ENCODE measurements at regions not wholly inside any gene's neighbourhood (a gene's known extent, or its start where the extent isn't known, plus 50 kb on each side); places are given as distances from the start of the nearest gene placed in this dataset.

DNA sequence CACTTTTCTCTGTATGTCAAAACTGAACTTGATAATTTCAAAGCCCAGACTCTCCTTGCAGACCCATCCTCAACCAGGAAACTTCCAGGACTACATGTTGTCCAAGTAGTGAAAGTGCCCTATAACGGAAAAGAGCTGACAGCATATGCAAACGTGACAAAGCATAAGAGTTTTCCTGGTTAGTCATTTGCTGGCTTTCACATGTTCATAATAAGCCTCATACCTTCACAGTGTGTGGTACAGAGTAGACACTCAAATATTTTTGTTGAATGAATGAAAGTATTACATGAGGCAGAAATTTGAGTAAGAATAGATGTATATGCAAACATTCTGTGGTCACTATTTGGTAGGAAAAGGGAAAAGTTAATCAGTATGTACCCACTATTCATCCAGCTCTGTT lies 473.3 kb downstream of the MRPL39 start:
- DNase-seq = no peak

DNA sequence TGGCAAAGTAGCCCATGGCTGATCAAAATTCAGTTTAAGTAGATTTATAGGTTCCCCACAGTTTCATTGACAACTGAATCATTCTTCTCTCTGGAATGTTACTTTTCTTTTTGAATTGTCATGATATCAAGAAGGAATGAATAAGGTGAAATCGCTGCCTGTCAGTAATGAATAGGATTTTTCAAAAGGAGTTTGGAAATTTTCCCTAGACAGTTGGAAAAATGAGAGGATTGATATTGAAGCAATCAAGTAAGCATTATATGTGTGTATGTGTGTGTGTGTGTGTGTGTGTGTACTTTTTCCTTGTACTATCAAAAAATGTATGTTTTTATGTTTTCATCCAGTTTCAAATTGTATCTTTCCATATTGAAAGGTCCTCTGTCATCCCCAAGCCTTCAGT lies 479.5 kb downstream of the MRPL39 start:
- DNase-seq = no peak

DNA sequence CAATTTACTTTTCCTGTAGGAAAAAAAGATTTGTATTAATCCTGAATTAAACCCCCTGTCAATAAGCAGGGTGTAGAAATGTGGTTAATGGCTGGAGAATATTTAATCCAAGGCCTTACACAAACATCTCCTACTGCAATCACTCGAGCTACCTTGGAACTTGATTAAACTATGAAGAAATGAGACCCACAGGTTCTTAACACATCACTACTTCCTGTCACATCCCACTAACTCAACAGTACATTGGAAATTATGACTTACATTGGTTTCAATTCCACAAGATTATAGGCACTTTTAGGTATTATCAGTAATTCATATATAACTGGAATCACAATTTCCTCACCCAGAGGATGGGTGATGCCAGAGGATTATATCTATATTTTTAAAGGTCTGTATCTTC lies 480.3 kb downstream of the MRPL39 start:
- no peak for DNase-seq

DNA sequence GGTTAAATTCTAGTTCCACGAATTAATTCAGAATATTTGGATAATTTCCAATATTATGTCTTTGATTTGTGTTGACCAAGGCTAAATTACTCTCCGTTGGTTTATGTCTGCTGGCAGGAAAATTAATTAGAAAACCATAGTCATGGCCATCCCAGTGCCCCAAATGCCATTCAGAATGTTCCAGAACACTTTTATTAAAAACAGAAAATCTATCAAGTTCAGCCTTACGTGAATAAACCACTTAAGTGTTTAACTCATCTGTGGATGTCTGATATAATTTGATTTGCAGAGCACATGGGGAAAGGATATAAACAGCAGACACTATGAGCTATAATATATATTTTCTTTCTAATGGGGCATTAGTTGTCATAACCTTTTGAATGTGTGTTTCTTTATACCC lies 480.7 kb downstream of the MRPL39 start:
- no peak for DNase-seq

DNA sequence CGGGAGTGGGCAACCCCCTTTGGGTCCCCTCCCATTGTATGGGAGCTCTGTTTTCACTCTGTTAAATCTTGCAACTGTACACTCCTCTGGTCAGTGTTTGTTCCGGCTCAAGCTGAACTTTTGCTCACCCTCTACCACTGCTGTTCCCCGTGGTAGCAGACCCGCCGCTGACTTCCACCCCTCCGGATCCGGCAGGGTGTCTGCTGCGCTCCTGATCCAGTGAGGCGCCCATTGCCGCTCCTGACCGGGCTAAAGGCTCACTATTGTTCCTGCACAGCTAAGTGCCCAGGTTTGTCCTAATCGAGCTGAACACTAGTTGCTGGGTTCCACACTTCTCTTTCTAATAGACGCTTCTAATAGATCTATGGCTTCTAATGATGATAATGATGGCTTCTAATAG lies 488.6 kb downstream of the MRPL39 start:
- DNase-seq = no peak

DNA sequence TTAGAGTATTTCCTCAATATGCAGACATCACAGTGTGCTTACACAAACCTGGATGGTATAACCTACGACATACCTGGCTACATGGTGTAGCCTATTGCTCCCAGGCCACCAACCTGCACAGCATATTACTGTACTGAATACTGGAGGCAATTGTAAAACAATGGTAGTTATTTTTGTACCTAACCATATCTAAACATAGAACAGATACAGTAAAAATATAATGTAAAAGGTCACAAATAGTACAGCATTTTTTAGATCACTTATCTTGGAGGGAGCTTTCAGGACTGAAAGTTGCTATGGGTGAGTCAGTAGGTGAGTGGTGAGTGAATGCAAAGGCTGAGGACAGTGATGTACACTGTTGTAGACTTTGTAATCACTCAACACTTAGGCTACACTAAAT lies 492.3 kb downstream of the MRPL39 start:
- no peak for DNase-seq

DNA sequence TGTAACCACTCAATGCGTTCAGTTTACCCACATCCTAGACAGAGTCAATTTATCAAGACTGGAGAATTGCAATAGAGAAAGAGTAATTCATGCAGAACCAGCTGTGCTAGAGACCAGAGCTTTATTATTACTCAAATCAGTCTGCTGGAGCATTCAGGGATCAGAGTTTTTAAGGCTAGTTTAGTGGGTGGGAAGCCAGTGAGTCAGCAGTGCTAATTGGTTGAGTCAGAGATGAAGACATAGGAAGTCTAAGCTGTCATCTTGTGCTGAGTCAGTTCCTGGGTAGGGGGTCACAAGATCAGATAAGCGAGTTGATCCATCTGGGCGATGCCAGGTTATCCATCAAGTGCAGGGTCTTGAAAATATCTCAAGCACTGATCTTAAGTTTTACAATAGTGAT lies 499.6 kb downstream of the MRPL39 start:
- no peak for DNase-seq

DNA sequence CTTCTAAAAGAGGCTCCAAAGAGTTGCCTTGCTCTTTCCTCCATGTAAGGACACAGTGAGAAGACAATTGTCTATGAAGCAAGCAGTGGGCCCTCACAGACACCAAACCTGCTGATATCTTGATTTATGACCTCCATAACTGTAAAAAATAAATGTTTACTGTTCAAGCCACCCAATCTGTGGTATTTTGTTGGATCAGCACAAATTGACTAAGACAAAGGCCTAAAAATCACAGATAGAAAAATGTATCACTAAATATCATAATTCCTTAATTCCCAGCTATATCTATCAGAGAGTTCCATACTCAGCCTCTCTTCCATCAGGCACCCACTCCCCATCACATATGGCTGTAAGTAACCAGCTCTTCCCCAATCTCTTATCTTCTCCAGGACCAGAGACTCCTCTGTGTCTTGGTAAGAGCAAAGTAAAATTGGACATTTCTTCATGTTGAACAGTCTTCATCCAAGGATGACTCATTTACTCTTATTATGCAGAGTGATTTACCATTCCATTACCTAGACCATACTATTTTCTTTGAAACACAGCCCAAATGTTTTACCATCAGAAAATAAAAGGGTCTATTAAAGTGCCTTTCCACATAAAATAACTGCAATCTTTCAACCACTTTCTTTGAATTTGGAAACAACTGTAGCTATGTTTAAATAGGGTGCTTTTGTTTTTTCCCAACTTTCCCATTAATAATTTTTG lies 503.6 kb downstream of the MRPL39 start:
- DNase-seq = no peak

DNA sequence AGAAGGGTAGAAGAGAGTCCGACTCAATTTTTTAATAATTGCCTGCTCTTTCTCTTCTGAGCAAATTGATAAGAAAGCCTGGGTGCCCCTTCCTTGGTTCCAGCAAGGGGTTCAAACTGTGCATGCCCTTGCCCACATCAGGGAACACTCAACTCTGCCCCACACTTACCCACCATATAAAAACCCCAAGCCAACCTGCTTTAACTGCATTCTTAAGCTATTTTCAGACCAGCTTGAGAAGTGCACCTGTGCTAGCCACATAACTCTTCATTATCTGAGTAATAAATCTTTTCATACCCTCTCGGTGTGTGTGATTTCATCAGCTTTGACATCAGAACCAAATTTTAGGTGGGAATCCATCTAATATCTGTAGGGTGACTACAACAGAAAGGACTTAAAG lies 509.6 kb downstream of the MRPL39 start:
- DNase-seq = no peak

DNA sequence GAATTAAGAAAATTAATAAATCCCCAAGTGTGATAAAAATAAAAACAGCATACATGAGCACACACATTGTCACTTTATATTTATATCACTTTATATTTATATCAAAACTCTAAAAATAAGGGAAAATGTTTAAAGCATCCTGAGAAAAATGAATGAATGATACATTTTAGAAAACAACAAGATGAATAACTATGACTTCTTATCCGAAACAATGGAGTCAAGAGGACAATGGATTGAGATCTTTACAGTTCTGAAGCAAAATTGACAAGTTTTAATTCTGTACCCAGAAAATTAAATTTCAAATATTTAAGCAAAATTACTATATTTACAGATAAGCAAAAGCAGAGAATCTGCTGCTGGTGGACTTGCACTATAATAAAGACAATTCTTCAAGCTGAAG lies 512.6 kb downstream of the MRPL39 start:
- DNase-seq = no peak

DNA sequence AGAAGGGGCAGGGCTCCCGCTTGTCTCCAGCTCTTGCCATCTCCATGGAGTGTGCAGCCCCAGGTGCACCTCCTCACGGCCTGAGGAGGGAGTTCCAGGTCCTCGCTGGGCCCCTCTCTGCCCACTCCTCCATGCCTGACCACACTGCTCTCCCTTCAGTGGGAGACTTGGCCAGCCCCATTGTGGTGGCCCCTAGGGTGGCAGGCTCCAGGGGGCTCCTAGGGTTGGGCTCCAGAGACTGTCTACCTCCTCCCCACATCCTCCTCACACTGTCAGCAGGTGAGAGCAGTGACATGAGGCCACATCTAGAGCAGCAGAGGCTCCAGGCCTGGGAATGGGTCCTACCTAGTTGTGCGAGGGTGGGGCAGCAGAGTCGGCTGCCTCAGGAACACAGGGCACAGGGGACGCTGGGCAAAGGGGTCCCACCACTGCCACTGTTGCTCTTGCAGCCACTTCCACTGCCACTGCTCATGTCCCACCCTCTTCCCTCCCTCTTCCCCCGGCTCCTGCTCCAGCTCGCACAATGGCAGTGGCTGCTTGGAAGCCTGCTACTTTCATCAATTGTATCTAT lies 514.8 kb downstream of the MRPL39 start:
- DNase-seq = no peak

DNA sequence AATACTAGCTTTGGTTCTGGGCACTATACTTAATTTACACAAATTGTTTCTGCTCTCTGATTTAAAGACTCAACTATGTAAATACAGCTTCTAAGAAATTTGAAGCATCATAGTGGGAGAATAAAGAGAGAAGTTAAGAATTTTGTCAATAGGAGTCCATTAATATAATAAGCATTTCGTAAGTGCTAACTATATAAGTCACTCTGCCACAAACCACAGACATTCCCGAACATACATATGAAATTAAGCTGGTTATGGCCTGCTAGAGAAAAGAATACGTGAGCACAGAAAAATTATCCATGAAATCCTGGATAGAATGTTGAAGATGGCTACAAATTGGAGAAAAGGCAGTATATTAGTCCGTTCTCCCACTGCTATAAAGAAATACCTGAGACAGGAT lies 526.2 kb downstream of the MRPL39 start:
- no peak for DNase-seq

DNA sequence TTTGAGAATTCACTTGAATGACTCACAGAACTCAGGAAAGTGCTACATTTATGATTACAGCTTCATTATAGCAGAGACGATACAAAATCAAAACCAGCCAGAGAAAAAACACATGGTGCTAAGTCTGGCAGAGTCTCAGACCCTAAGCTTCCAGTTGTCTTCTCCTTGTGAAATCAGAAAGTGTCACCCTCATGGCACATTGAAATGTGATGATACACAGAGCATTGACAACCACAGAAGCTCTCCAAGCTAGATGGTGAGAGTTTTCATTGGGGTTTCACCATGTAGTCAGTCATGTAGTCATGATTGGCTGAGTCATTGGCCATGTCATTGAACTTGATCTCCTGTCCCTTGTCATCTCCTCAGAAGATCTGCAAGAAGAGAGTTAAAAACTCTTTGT lies 526.6 kb downstream of the MRPL39 start:
- DNase-seq = peak; percentile 1

DNA sequence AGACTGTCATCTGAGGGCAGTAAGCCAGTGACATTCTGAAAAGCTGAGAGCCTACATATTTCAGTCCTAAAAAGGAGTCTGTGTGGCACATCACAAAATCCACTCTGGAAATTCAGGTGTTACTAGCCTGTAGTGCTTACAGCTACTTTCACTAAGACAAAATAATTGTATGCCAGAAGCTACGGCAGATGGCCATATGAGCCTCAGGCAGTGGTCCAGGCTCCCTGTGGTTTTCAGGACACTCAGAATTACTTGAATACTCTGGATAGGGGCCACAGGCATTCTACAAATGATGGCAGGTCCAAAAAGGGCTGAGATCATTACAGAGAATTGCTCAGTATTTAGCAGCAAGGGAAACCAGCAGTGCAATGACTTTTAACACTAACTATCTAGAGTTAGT lies 527.1 kb downstream of the MRPL39 start:
- DNase-seq = no peak

DNA sequence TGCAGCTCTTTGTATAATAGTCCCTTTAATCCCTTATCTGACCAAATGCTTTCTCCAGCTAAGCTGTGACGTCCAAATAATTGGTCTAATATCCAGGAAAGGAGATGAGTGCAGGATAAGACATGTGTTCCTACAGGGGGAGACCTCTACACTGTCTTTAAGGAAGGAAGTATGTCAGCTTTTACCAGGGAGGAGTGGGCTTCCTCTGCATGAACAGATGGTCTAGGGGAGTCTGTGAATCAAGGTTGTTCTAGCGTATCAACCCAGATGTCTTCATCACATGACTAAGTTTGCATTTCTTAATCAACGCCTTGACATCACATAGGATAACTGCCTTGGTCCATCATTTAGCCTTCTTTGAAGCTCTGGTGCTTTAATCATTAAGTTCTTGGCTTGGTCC lies 528.2 kb downstream of the MRPL39 start:
- DNase-seq = no peak

DNA sequence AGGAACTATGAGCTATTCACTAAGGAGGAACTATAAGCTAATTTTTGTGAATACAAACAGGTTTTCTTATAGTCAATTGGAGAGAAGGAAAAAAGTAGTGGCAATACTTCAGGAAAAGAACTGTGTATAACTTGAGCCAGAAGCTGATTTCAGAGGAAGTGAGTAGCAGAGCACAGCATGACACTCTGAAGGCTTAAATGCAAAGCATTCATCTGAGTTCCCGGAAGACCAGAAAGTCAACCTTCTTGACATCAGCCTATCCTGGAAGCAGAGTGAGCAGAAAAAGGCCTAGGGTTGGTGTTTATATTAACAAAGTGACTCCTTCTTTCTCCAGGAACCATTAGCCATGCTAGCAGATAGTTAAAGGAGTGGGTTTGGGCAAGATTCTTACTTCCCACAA lies 545.2 kb downstream of the MRPL39 start:
- DNase-seq = no peak

DNA sequence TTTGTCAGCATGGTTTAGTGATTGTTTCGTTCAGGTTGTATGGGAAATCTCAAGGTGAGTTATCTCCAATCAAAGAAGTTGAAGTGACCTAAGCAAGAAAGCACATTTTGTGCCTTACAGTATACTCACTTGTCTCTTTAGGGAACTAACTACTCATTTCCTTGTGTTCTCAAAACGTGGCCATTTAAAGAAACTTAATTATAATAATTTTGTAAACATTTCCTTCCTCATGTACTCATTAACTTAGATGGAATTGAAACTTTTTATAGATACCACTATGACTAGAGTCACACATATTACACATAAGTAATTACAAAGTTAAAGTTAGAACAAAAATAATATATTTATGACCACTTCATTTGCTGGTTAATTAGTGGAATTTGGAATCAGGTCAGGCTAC lies 552.6 kb downstream of the MRPL39 start:
- DNase-seq = no peak

DNA sequence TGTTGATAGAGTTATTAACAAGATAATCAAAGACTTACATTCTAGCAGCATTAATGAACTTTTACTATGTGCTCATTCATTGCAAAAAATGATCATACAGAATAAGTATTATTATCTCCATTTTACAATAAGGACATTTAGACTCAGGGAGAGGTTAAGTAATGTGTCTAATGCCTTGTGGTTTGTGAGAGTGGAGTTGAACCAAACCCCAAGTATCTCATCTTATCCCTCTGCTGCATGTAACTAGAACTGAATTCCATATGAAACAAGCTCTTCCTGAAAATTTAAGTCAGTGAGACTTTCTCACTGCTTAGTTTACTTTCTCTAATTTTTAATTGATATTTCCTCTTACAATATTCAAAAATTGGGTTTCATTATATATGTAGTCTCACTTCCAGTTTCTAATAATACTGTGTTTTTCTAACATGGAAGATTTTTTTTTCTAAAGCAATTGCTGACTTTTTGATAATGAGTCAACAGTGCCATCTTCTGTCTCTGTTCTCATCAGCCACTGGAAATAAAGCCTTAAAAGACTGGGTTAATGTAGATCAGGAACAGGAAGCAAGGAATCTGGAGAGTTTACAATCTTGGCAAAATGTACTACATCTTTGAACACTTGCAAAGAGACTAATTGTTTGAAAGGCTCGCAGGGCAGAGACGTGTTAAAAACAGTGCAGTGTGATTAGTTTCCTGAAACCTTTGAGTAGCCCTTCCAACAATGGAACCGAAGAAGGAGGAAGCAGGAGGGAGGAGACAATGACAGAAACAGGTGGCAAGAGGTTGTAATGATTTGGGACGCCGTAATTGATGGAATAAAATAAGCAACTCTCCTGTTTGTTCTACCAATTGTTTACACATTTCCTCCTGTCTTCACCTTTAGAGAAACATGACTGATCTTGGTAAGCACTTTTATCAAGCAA lies 567.6 kb downstream of the MRPL39 start:
- no peak for DNase-seq

DNA sequence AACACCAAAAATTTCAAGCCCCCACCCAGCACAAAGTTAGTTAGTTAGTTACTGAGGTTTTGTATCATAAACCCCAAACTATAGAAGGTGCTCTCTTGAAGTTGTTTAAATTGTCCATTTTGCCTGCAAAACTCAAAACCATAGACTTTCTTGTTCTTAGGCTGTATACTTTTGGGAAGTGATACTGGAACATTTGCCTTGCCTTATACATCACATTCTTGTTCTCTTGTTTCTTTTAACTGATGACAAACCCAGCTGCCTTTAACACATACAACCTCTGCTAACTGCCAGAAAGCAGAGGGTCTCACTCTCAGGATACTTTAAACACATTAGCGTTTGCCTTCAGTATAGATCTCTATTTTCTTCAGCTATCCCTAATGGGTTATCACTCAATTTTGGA lies 570.5 kb downstream of the MRPL39 start:
- DNase-seq = no peak

DNA sequence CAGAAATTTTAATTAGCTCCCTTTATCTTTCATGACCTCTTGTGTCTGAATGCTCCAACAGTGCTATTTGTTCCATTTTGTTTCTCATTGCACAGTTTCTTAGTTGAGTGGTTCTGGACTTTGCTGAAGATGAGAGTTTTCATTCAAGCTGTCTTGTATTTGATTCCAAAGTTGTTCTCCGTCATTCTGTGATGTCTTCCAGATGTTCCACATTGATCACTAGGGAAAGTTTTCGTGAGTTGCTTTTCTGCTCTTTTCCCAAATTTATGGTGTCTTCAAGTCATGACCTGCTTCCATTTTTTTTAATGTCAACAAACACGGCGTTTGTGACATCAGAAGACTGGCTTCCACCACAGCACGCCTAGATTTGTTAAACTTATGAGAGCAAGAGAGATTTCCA lies 575.5 kb downstream of the MRPL39 start:
- no peak for DNase-seq

DNA sequence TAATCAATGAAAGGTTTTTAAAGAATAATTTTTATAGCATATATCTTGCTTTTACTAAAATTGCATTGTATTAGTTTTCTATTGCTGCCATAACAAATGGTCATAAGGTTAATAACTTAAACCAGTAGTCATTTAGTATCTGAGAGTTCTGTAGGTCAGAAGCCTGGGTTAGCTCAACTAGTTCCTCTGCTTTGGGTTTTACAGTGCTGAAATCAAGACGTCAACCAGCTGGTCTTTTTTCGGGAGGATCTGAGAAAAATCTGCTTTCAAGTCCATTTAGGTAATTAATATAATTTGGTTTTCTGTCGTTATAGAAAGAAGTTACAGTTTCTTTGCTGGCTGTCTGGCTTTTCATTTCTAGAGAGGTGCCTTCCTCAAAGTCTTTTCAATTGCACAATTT lies 577.7 kb downstream of the MRPL39 start:
- DNase-seq = no peak

DNA sequence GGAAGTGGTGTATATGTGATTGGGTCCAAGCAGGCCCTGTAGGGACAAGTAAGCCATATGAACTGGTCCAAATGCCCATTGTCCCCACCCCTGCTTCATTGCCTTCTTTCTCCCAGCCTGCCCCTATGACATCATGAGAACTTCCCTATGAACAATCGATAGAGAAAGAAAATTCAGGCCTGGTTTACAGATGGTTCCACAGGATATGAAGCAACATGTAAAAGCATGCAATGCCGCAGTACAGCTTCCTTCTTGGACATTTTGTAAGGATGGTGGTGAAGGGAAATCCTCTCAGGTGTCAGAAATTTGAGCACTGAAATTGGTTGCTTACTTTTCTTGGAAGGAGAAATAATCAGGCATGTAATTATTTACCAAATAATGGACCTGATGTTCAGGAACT lies 581.7 kb downstream of the MRPL39 start:
- DNase-seq = no peak

DNA sequence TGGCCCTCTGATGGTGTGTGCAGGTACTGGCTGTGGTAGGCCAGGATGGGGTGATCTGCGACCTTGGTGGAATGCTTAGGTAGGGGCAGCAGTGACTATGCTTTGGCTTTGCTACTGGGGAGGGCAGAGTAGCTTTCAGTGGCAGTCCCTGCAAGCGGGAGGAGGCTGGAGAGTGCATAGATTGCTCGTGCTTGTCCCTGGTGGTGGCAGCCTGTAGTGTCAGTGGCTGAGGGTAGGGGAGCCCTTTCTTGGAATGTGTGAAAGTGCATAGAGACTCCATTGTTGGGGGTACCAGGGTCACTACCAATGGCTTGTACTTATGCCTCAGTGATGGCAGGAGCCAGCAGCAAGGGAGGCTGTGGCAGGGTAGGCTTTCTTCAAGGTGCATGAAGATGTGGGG lies 582.6 kb downstream of the MRPL39 start:
- DNase-seq = no peak

DNA sequence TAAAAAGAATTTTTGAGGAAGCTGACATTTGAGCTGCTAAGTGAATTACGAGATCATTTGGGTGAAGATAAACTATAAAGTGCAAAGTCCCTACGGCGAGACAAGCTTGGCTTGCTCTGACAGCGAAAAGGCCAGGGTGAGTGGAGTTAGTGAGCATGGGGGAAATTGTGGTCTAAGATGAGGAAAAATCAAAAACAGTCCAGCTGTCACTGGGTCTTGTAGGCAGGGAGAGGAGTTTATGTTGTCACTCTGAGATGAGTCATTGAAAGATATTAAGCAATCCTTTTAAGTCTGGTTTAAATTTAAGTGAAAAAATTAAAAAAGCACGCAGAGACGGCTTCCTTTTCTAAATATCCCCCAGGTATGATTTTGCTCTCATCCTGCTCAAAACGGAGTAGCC lies 601.9 kb downstream of the MRPL39 start:
- DNase-seq = no peak
